ENCODE measurements at regions not wholly inside any gene's neighbourhood (a gene's known extent, or its start where the extent isn't known, plus 50 kb on each side); places are given as distances from the start of the nearest gene placed in this dataset.

DNA sequence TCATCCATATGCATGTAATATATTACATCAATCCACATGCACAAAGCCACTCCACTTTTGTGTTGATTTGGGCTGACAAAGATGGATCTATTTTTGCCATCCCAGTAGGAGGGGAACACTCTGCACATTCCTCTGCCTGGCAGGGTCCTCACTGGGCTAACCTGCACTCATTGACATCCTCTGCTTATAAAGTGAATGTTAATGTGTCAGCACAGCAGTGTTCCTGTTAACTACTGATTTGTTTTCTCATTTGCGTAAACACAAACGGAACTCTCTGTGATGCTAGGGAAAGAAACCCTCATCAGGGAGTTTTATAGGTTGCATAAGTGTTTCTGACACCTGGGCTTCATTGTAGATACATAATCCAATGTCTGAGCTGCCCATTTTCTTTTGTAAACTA lies 826.0 kb downstream of the RAB28 start:
- TF ChIP-seq POLR2A (IDR thresholded peaks at IDR 0.05) (no peak), POLR2AphosphoS5 (IDR thresholded peaks at IDR 0.05) (no peak)
- TF ChIP-seq, protein P1, sequence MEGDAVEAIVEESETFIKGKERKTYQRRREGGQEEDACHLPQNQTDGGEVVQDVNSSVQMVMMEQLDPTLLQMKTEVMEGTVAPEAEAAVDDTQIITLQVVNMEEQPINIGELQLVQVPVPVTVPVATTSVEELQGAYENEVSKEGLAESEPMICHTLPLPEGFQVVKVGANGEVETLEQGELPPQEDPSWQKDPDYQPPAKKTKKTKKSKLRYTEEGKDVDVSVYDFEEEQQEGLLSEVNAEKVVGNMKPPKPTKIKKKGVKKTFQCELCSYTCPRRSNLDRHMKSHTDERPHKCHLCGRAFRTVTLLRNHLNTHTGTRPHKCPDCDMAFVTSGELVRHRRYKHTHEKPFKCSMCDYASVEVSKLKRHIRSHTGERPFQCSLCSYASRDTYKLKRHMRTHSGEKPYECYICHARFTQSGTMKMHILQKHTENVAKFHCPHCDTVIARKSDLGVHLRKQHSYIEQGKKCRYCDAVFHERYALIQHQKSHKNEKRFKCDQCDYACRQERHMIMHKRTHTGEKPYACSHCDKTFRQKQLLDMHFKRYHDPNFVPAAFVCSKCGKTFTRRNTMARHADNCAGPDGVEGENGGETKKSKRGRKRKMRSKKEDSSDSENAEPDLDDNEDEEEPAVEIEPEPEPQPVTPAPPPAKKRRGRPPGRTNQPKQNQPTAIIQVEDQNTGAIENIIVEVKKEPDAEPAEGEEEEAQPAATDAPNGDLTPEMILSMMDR (IDR thresholded peaks at IDR 0.05) = no peak

Data from sigmoid colon (tissue), 4 donors.